H9 (cell line): ENCODE measurements at regions not wholly inside any gene's neighbourhood (a gene's known extent, or its start where the extent isn't known, plus 50 kb on each side); places are given as distances from the start of the nearest gene placed in this dataset.

ENCODE experiments used
- DNase-seq: peaks from one replicate; pipeline ENCODE4 v3.0.0-alpha.2; 2017
- H2AFZ ChIP-seq: one replicate; pipeline ENCODE4 v1.6.1; 2013; ENCODE audit warnings: mild to moderate bottlenecking, low read length, control low read depth, moderate library complexity
- H2AK5ac ChIP-seq: 2 replicates; pipeline ENCODE4 v1.6.1; 2013; ENCODE audit warnings: low read length, control low read depth, mixed read lengths; ENCODE audit not compliant: insufficient read length
- H2BK120ac ChIP-seq: one replicate; pipeline ENCODE4 v1.6.1; 2013; ENCODE audit warnings: low read depth, mild to moderate bottlenecking, low read length, control low read depth, inconsistent platforms; ENCODE audit not compliant: poor library complexity, severe bottlenecking
- H2BK12ac ChIP-seq: 2 replicates; pipeline ENCODE4 v1.6.1; 2013; ENCODE audit warnings: low read length, control low read depth, mixed read lengths, low read depth; ENCODE audit not compliant: insufficient read length
- H2BK15ac ChIP-seq: 2 replicates; pipeline ENCODE4 v1.6.1; 2013; ENCODE audit warnings: low read depth, low read length, control low read depth
- H2BK20ac ChIP-seq: one replicate; pipeline ENCODE4 v1.6.1; 2013; ENCODE audit warnings: low read depth, mild to moderate bottlenecking, low read length, control low read depth, inconsistent platforms; ENCODE audit not compliant: poor library complexity, severe bottlenecking
- H2BK5ac ChIP-seq: 2 replicates; pipeline ENCODE4 v1.6.1; 2013; ENCODE audit warnings: low read length, control low read depth, mixed read lengths; ENCODE audit not compliant: insufficient read length
- H3K14ac ChIP-seq: 2 replicates; pipeline ENCODE4 v1.6.1; 2013; ENCODE audit warnings: low read length, control low read depth; ENCODE audit not compliant: insufficient read depth
- H3K18ac ChIP-seq: 2 replicates; pipeline ENCODE4 v1.6.1; 2013; ENCODE audit warnings: low read depth, mild to moderate bottlenecking, mixed read lengths, low read length, control low read depth; ENCODE audit not compliant: insufficient read length
- H3K23ac ChIP-seq: 2 replicates; pipeline ENCODE4 v1.6.1; 2013; ENCODE audit warnings: low read length, control low read depth, mixed read lengths, low read depth; ENCODE audit not compliant: insufficient read length
- H3K23me2 ChIP-seq: 2 replicates; pipeline ENCODE4 v1.6.1; 2013; ENCODE audit warnings: low read depth, mild to moderate bottlenecking, mixed read lengths, low read length, control low read depth; ENCODE audit not compliant: insufficient read length, poor library complexity, severe bottlenecking
- H3K27ac ChIP-seq: 2 replicates; pipeline ENCODE4 v1.5.1; 2013; ENCODE audit warnings: low read length, control low read depth, mixed read lengths, low read depth; ENCODE audit not compliant: insufficient read length
- H3K27me3 ChIP-seq: 2 replicates; pipeline ENCODE4 v1.6.1; 2013; ENCODE audit warnings: low read length, control low read depth, inconsistent platforms; ENCODE audit not compliant: insufficient read depth
- H3K4ac ChIP-seq: 2 replicates; pipeline ENCODE4 v1.6.1; 2013; ENCODE audit warnings: low read depth, mild to moderate bottlenecking, control low read depth, inconsistent platforms, low read length, moderate library complexity
- H3K4me1 ChIP-seq: 2 replicates; pipeline ENCODE4 v1.6.1; 2013; ENCODE audit warnings: low read length, control low read depth, inconsistent platforms; ENCODE audit not compliant: insufficient read depth
- H3K4me2 ChIP-seq: 2 replicates; pipeline ENCODE4 v1.6.1; 2013; ENCODE audit warnings: low read length, control low read depth, mixed read lengths; ENCODE audit not compliant: insufficient read length, insufficient read depth
- H3K56ac ChIP-seq: 2 replicates; pipeline ENCODE4 v1.6.1; 2013; ENCODE audit warnings: low read depth, mild to moderate bottlenecking, mixed read lengths, low read length, control low read depth; ENCODE audit not compliant: insufficient read length
- H3K79me1 ChIP-seq: 2 replicates; pipeline ENCODE4 v1.6.1; 2013; ENCODE audit warnings: low read depth, mild to moderate bottlenecking, moderate library complexity, low read length, control low read depth, inconsistent platforms; ENCODE audit not compliant: insufficient read depth, poor library complexity, severe bottlenecking
- H3K79me2 ChIP-seq: 2 replicates; pipeline ENCODE4 v1.6.1; 2013; ENCODE audit warnings: low read length, control low read depth, inconsistent platforms; ENCODE audit not compliant: insufficient read depth
- H3K9ac ChIP-seq: 2 replicates; pipeline ENCODE4 v1.6.1; 2013; ENCODE audit warnings: low read length, control low read depth, mixed read lengths; ENCODE audit not compliant: insufficient read length; ENCODE audit errors: extremely low read depth
- H3K9me3 ChIP-seq: one replicate; pipeline ENCODE4 v1.6.1; 2013; ENCODE audit warnings: low read depth, low read length, inconsistent platforms; ENCODE audit not compliant: control insufficient read depth
- H3T11ph ChIP-seq: one replicate; pipeline ENCODE4 v1.6.1; 2013; ENCODE audit warnings: mild to moderate bottlenecking, low read length, control low read depth, inconsistent platforms
- H4K20me1 ChIP-seq: one replicate; pipeline ENCODE4 v1.6.1; 2013; ENCODE audit not compliant: control insufficient read depth, insufficient read length, insufficient read depth
- H4K5ac ChIP-seq: 2 replicates; pipeline ENCODE4 v1.6.1; 2013; ENCODE audit warnings: low read depth, mild to moderate bottlenecking, mixed read lengths, low read length, control low read depth; ENCODE audit not compliant: insufficient read length
- H4K8ac ChIP-seq: replicated peaks from 2 replicates; pipeline ENCODE4 v1.6.1; 2013; ENCODE audit warnings: low read length, control low read depth, mixed read lengths, low read depth; ENCODE audit not compliant: insufficient read length
- H4K91ac ChIP-seq: 2 replicates; pipeline ENCODE4 v1.6.1; 2013; ENCODE audit warnings: low read depth, mild to moderate bottlenecking, moderate library complexity, mixed read lengths, low read length, control low read depth; ENCODE audit not compliant: insufficient read length
- H3K27ac Mint-ChIP-seq, 3 experiments: 2 replicates in 2 of 3; 3 replicates in 1 of 3; pipeline ENCODE4 v1.8.0; 2020 to 2021; ENCODE audit warnings: mixed read lengths in 3 of 3, mild to moderate bottlenecking in 1 of 3, moderate library complexity in 1 of 3
- H3K27me3 Mint-ChIP-seq: 2 replicates; pipeline ENCODE4 v1.8.0; 2021; ENCODE audit warnings: low read depth, mild to moderate bottlenecking, moderate library complexity, mixed read lengths
- H3K36me3 Mint-ChIP-seq, 3 experiments: 2 replicates in 2 of 3; 3 replicates in 1 of 3; pipeline ENCODE4 v1.8.0; 2020 to 2021; ENCODE audit warnings: low read depth in 3 of 3, mixed read lengths in 3 of 3; ENCODE audit not compliant: insufficient read depth in 1 of 3
- H3K4me1 Mint-ChIP-seq, 2 experiments: 2 replicates each; pipeline ENCODE4 v1.8.0; 2020; ENCODE audit warnings: mixed read lengths in 2 of 2
- H3K4me3 Mint-ChIP-seq, 2 experiments: 2 replicates in 1 of 2; 3 replicates in 1 of 2; pipeline ENCODE4 v1.8.0; 2020 to 2021; ENCODE audit warnings: mild to moderate bottlenecking in 2 of 2, mixed read lengths in 2 of 2, moderate library complexity in 1 of 2
- H3K9me3 Mint-ChIP-seq, 2 experiments: 2 replicates in 1 of 2; 3 replicates in 1 of 2; pipeline ENCODE4 v1.8.0; 2020; ENCODE audit warnings: mild to moderate bottlenecking in 2 of 2, mixed read lengths in 2 of 2, moderate library complexity in 1 of 2
- WGBS: extraction: QIAGEN DNeasy Blood & Tissue Kit; methylation state at CpG from one replicate; pipeline ENCODE4 v1.1.7; 2013; ENCODE audit warnings: missing lambda C conversion rate, low lambda C conversion rate, mixed read lengths; ENCODE audit not compliant: insufficient read length; ENCODE audit errors: extremely low coverage; 5-methylcytosine and 5-hydroxymethylcytosine counted together
- TF ChIP-seq, protein P1 (sequence below): fragments of 200-600 bp; sonication (generic); conservative IDR thresholded peaks from 3 replicates; pipeline ENCODE4 v1.8.0; 2021; ENCODE audit warnings: antibody characterized with exemption, mild to moderate bottlenecking

DNA sequence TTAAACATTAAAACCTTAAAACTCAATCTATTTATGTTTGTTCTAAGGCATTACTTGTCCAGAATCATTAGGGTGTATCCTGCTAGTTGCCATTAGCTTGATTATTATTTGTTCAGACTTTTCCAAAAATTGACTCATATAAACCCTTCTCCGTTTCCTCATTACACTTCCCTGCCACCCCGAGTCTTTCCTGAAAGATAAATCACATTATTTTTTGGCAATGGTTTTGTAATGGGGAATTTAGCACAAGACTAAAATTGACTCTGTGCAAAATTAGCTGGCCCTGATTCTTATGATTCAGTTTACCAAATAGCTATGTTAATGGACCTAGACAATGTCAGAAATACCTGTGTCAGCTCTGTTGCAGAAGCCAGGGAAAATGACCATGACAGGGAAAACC, 112.2 kb upstream of the NT5C1B start:
- no peak overlapping the region for H2BK20ac ChIP-seq
- no peak overlapping the region for H2BK12ac ChIP-seq
- H3K9me3 ChIP-seq: peaks cover 6% of the 10 kb centered on the region
- no peaks in the 10 kb centered on the region for H3K23me2 ChIP-seq
- H3K9ac ChIP-seq: no peak overlapping the region
- no peak overlapping the region for H2BK120ac ChIP-seq
- no peak for DNase-seq
- H3K56ac ChIP-seq: no peak overlapping the region
- H2AFZ ChIP-seq: no peak overlapping the region
- no peaks in the 10 kb centered on the region for H3K79me2 ChIP-seq
- H4K91ac ChIP-seq: no peak overlapping the region
- no CpG with 5 or more reads among the region's 2 CpGs for WGBS
- no peak overlapping the region for H4K5ac ChIP-seq
- H3K27me3 ChIP-seq: no peaks in the 10 kb centered on the region
- no peak overlapping the region for H2BK5ac ChIP-seq
- H4K8ac ChIP-seq: no peak overlapping the region
- Mint-ChIP-seq H3K27ac (no peak overlapping the region; a peak in 2 of 7 replicates), H3K36me3 (0 out of 7 replicates have a peak, but pooled peaks cover 0 to 6% (median 0%) of the 10 kb centered on the region in 3 experiments), H3K4me3 (no peak overlapping the region), H3K27me3 (no peaks in the 10 kb centered on the region; the same call in 1 of the 2 replicates), H3K4me1 (peaks cover 0 to 6% of the 10 kb centered on the region in 2 experiments; a peak in 2 of 4 replicates), H3K9me3 (peaks cover 2 to 4% of the 10 kb centered on the region in 2 experiments; a peak in 2 of 5 replicates)
- no peak overlapping the region for H3K4me2 ChIP-seq
- no peaks in the 10 kb centered on the region for H4K20me1 ChIP-seq
- TF ChIP-seq, protein P1, sequence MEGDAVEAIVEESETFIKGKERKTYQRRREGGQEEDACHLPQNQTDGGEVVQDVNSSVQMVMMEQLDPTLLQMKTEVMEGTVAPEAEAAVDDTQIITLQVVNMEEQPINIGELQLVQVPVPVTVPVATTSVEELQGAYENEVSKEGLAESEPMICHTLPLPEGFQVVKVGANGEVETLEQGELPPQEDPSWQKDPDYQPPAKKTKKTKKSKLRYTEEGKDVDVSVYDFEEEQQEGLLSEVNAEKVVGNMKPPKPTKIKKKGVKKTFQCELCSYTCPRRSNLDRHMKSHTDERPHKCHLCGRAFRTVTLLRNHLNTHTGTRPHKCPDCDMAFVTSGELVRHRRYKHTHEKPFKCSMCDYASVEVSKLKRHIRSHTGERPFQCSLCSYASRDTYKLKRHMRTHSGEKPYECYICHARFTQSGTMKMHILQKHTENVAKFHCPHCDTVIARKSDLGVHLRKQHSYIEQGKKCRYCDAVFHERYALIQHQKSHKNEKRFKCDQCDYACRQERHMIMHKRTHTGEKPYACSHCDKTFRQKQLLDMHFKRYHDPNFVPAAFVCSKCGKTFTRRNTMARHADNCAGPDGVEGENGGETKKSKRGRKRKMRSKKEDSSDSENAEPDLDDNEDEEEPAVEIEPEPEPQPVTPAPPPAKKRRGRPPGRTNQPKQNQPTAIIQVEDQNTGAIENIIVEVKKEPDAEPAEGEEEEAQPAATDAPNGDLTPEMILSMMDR: no peak
- no peak overlapping the region for H3K18ac ChIP-seq
- H3K4me1 ChIP-seq: no peaks in the 10 kb centered on the region
- H3K23ac ChIP-seq: no peak overlapping the region
- no peaks in the 10 kb centered on the region for H3K79me1 ChIP-seq
- no peak overlapping the region for H2AK5ac ChIP-seq
- no peak overlapping the region for H3K4ac ChIP-seq
- no peak overlapping the region for H3K27ac ChIP-seq
- H2BK15ac ChIP-seq: no peak overlapping the region
- no peak overlapping the region for H3T11ph ChIP-seq
- no peak overlapping the region for H3K14ac ChIP-seq
